ENCODE measurements at regions not wholly inside any gene's neighbourhood (a gene's known extent, or its start where the extent isn't known, plus 50 kb on each side); places are given as distances from the start of the nearest gene placed in this dataset.
A peak's percentile ranks its signal among the peaks of the same experiment; 100 is the strongest.
"Not testable (repeated sequence)": the region's sequence is repeated elsewhere in the genome, so short reads cannot be mapped to it uniquely, and the experiment has no call there.

GRCh38 chr1:96222701-96223100 lies 498.9 kb upstream of the PTBP2 start:
- no peak for DNase-seq

GRCh38 chr1:96224229-96224628 lies 497.4 kb upstream of the PTBP2 start:
- DNase-seq, result not testable (repeated sequence)

GRCh38 chr1:96233422-96233821 lies 488.2 kb upstream of the PTBP2 start:
- no peak for DNase-seq

GRCh38 chr1:96234299-96234698 lies 487.3 kb upstream of the PTBP2 start:
- no peak for DNase-seq

- peak; percentile 61 for DNase-seq
Observed at GRCh38 chr1:96236156-96236739, 485.3 kb upstream of the PTBP2 start.

- DNase-seq, result no peak
Observed at GRCh38 chr1:96238426-96238825, 483.2 kb upstream of the PTBP2 start.

GRCh38 chr1:96240438-96240837 lies 481.1 kb upstream of the PTBP2 start:
- DNase-seq, result peak; percentile 18

- DNase-seq, result no peak
Observed at GRCh38 chr1:96253246-96254035, 468.1 kb upstream of the PTBP2 start.

GRCh38 chr1:96256130-96256790 lies 465.3 kb upstream of the PTBP2 start:
- DNase-seq, result no peak

GRCh38 chr1:96259399-96259798 lies 462.2 kb upstream of the PTBP2 start:
- DNase-seq, result no peak

GRCh38 chr1:96281491-96281890 lies 440.1 kb upstream of the PTBP2 start:
- no peak for DNase-seq

- DNase-seq, result no peak
Observed at GRCh38 chr1:96290033-96290432, 431.6 kb upstream of the PTBP2 start.

GRCh38 chr1:96290801-96291200 lies 430.8 kb upstream of the PTBP2 start:
- DNase-seq, result no peak

GRCh38 chr1:96291468-96291867 lies 430.1 kb upstream of the PTBP2 start:
- no peak for DNase-seq

- no peak for DNase-seq
Observed at GRCh38 chr1:96292141-96292540, 429.4 kb upstream of the PTBP2 start.

GRCh38 chr1:96296991-96297390 lies 424.6 kb upstream of the PTBP2 start:
- peak; percentile 7 for DNase-seq

GRCh38 chr1:96306809-96307560 lies 414.6 kb upstream of the PTBP2 start:
- no peak for DNase-seq

GRCh38 chr1:96308314-96308713 lies 413.3 kb upstream of the PTBP2 start:
- peak; percentile 44 for DNase-seq

GRCh38 chr1:96309783-96310182 lies 411.8 kb upstream of the PTBP2 start:
- DNase-seq, result peak; percentile 82

- no peak for DNase-seq
Observed at GRCh38 chr1:96313216-96313615, 408.4 kb upstream of the PTBP2 start.

GRCh38 chr1:96329121-96329520 lies 392.5 kb upstream of the PTBP2 start:
- no peak for DNase-seq

- DNase-seq, result no peak
Observed at GRCh38 chr1:96331596-96331995, 390.0 kb upstream of the PTBP2 start.

GRCh38 chr1:96333522-96334235 lies 387.9 kb upstream of the PTBP2 start:
- no peak for DNase-seq

All from suppressor macrophage treated with lipopolysaccharide for 4 hours (primary cell).